H1 (cell line): ENCODE measurements at regions not wholly inside any gene's neighbourhood (a gene's known extent, or its start where the extent isn't known, plus 50 kb on each side); places are given as distances from the start of the nearest gene placed in this dataset.

Experiments used
- CTCF ChIA-PET: fragments of 300-600 bp; sonication (Branson Sonifier 250); formaldehyde crosslinking; loops from one replicate; lab custom pipeline; 2021; ENCODE audit not compliant: partially characterized antibody; lab: Charles Lee
- POLR2A ChIA-PET: fragments of 300-600 bp; sonication (Branson Sonifier 250); formaldehyde crosslinking; loops from one replicate; lab custom pipeline; 2021; ENCODE audit warnings: inconsistent platforms; ENCODE audit not compliant: partially characterized antibody; lab: Charles Lee
- DNase-seq, 2 experiments: peaks; one replicate each; pipeline versions ENCODE4 v3.0.0 to v3.0.0-alpha.2; 2010 to 2022; ENCODE audit warnings: low spot score in 2 of 2, low read depth in 1 of 2, mixed read lengths in 1 of 2
- FAIRE-seq: peaks from 2 replicates; lab custom pipeline; 2011; peaks lifted over from hg19 to GRCh38; lab: Jason Lieb, UNC
- H2AFZ ChIP-seq: 2 replicates; pipeline ENCODE4 v1.8.1; 2012; ENCODE audit warnings: low read length, inconsistent platforms
- H2AK5ac ChIP-seq: 2 replicates; pipeline ENCODE4 v1.6.1; 2013; ENCODE audit warnings: low read depth, low read length
- H2BK120ac ChIP-seq: replicated peaks from 2 replicates; pipeline ENCODE3; 2013; ENCODE audit warnings: low read depth, low read length, inconsistent platforms
- H2BK12ac ChIP-seq: 2 replicates; pipeline ENCODE4 v1.6.1; 2013; ENCODE audit warnings: low read depth, low read length
- H2BK15ac ChIP-seq: 2 replicates; pipeline ENCODE4 v1.6.1; 2013; ENCODE audit warnings: low read length
- H2BK20ac ChIP-seq: 2 replicates; pipeline ENCODE4 v1.6.1; 2013; ENCODE audit warnings: low read length
- H2BK5ac ChIP-seq: 2 replicates; pipeline ENCODE4 v1.6.1; 2013; ENCODE audit warnings: low read depth, low read length
- H3K14ac ChIP-seq: 2 replicates; pipeline ENCODE4 v1.6.1; 2013; ENCODE audit warnings: inconsistent platforms; ENCODE audit not compliant: insufficient read length
- H3K18ac ChIP-seq: 2 replicates; pipeline ENCODE4 v1.6.1; 2013; ENCODE audit warnings: low read length; ENCODE audit errors: extremely low read depth
- H3K23ac ChIP-seq: 2 replicates; pipeline ENCODE4 v1.6.1; 2013; ENCODE audit warnings: inconsistent platforms; ENCODE audit not compliant: insufficient read length
- H3K23me2 ChIP-seq: 2 replicates; pipeline ENCODE4 v1.6.1; 2013; ENCODE audit warnings: low read depth, low read length
- H3K27ac ChIP-seq: 2 replicates; pipeline ENCODE4 v1.6.1; 2011; ENCODE audit warnings: low read depth, low read length, inconsistent platforms
- H3K27me3 ChIP-seq, 4 experiments: replicated peaks in 1 of 4; 1 replicate in 1 of 4; 2 replicates in 3 of 4; pipeline versions ENCODE4 v1.6.1 to v1.8.1; 2011 to 2013; ENCODE audit warnings: low read length in 3 of 4, mild to moderate bottlenecking in 3 of 4, inconsistent platforms in 2 of 4, mixed read lengths in 2 of 4, moderate library complexity in 1 of 4; ENCODE audit not compliant: control insufficient read depth in 3 of 4, insufficient read depth in 3 of 4; ENCODE audit errors: extremely low read depth in 1 of 4
- H3K36me3 ChIP-seq, 4 experiments: 2 replicates each; pipeline versions ENCODE4 v1.6.1 to v1.8.1; 2011 to 2013; ENCODE audit warnings: mild to moderate bottlenecking in 4 of 4, low read length in 3 of 4, moderate library complexity in 2 of 4, control low read depth in 1 of 4, inconsistent platforms in 1 of 4; ENCODE audit not compliant: insufficient read depth in 4 of 4, control insufficient read depth in 2 of 4
- H3K4ac ChIP-seq: replicated peaks from 2 replicates; pipeline ENCODE3; 2013; ENCODE audit warnings: low read length, low read depth, mixed read lengths, inconsistent platforms; ENCODE audit not compliant: insufficient read length
- H3K4me1 ChIP-seq, 4 experiments: replicated peaks in 1 of 4; 1 replicate in 1 of 4; 2 replicates in 3 of 4; pipeline versions ENCODE4 v1.6.1 to v1.8.1; 2011 to 2013; ENCODE audit warnings: low read length in 3 of 4, inconsistent platforms in 2 of 4, mixed read lengths in 1 of 4; ENCODE audit not compliant: insufficient read depth in 4 of 4, control insufficient read depth in 3 of 4
- H3K4me2 ChIP-seq, 2 experiments: 2 replicates each; pipeline versions ENCODE4 v1.6.1 to v1.8.1; 2011 to 2013; ENCODE audit warnings: low read depth in 2 of 2, low read length in 2 of 2, control low read depth in 1 of 2, inconsistent platforms in 1 of 2, mild to moderate bottlenecking in 1 of 2; ENCODE audit not compliant: insufficient read depth in 1 of 2
- H3K4me3 ChIP-seq, 4 experiments: fragments of 200-600, 300-600 bp in 1 of 4; sonication (generic), shearing (Covaris generic), sonication (Bioruptor Twin) in 1 of 4; 2 replicates each; pipeline versions ENCODE4 v1.5.1 to v1.8.1; 2011 to 2016; ENCODE audit warnings: low read length in 4 of 4, low read depth in 3 of 4, control low read depth in 2 of 4, inconsistent platforms in 2 of 4, mild to moderate bottlenecking in 2 of 4, mixed read lengths in 1 of 4, moderate library complexity in 1 of 4; ENCODE audit not compliant: insufficient read depth in 2 of 4; ENCODE audit errors: extremely low read depth in 1 of 4
- H3K56ac ChIP-seq: replicated peaks from 2 replicates; pipeline ENCODE3; 2013; ENCODE audit warnings: low read depth, mild to moderate bottlenecking, mixed read lengths, low read length, inconsistent platforms; ENCODE audit not compliant: insufficient read length
- H3K79me1 ChIP-seq: 2 replicates; pipeline ENCODE4 v1.6.1; 2013; ENCODE audit warnings: low read depth, low read length, control low read depth
- H3K79me2 ChIP-seq, 2 experiments: 2 replicates each; pipeline versions ENCODE4 v1.6.1 to v1.8.1; 2012 to 2013; ENCODE audit warnings: low read length in 2 of 2, mild to moderate bottlenecking in 2 of 2, inconsistent platforms in 1 of 2; ENCODE audit not compliant: insufficient read depth in 2 of 2, control insufficient read depth in 1 of 2
- H3K9ac ChIP-seq, 4 experiments: replicated peaks in 1 of 4; 1 replicate in 1 of 4; 2 replicates in 3 of 4; pipeline versions ENCODE4 v1.6.1 to v1.8.1; 2011 to 2013; ENCODE audit warnings: low read depth in 3 of 4, low read length in 3 of 4, control low read depth in 2 of 4, mild to moderate bottlenecking in 2 of 4, moderate library complexity in 2 of 4, inconsistent platforms in 1 of 4; ENCODE audit errors: extremely low read depth in 1 of 4
- H3K9me3 ChIP-seq, 2 experiments: 2 replicates each; pipeline versions ENCODE4 v1.6.1 to v1.8.1; 2012 to 2013; ENCODE audit warnings: mild to moderate bottlenecking in 2 of 2, moderate library complexity in 2 of 2, control low read depth in 1 of 2, inconsistent platforms in 1 of 2, low read depth in 1 of 2, low read length in 1 of 2, mixed read lengths in 1 of 2; ENCODE audit not compliant: insufficient read depth in 2 of 2
- H4K20me1 ChIP-seq, 2 experiments: replicated peaks in 1 of 2; 2 replicates each; pipeline versions ENCODE3 to v1.8.1; 2011 to 2013; ENCODE audit warnings: inconsistent platforms in 2 of 2, low read length in 2 of 2, mild to moderate bottlenecking in 1 of 2; ENCODE audit not compliant: insufficient read depth in 2 of 2, control insufficient read depth in 1 of 2
- H4K5ac ChIP-seq: 2 replicates; pipeline ENCODE4 v1.6.1; 2013; ENCODE audit warnings: low read length, low read depth, mixed read lengths, inconsistent platforms; ENCODE audit not compliant: insufficient read length
- H4K8ac ChIP-seq: 2 replicates; pipeline ENCODE4 v1.8.0; 2013; ENCODE audit warnings: mild to moderate bottlenecking, moderate library complexity, low read length, inconsistent platforms; ENCODE audit not compliant: insufficient read depth; ENCODE audit errors: extremely low read depth
- H4K91ac ChIP-seq: replicated peaks from 2 replicates; pipeline ENCODE3; 2013; ENCODE audit warnings: low read length, mixed read lengths, inconsistent platforms; ENCODE audit not compliant: insufficient read length
- SRF ChIP-seq: IDR thresholded peaks from 2 replicates; pipeline ENCODE4 v1.6.1; 2011; ENCODE audit warnings: mild to moderate bottlenecking, low read depth, low read length, moderate library complexity
- whole genome bisulfite sequencing, 2 experiments: shearing (Covaris generic) in 1 of 2; methylation state at CpG; one replicate each; pipeline versions ENCODE4 v1.1.6 to v1.1.7; 2013 to 2015; ENCODE audit warnings: low lambda C conversion rate in 2 of 2, mixed read lengths in 2 of 2, inconsistent platforms in 1 of 2, low coverage in 1 of 2, missing lambda C conversion rate in 1 of 2; ENCODE audit not compliant: insufficient replicate concordance in 2 of 2, insufficient coverage in 1 of 2, insufficient read length in 1 of 2; ENCODE audit errors: extremely low coverage in 1 of 2, missing lambda C conversion rate in 1 of 2; 5-methylcytosine and 5-hydroxymethylcytosine counted together

GRCh38 chr7:50174948-50175347, 81.9 kb upstream of the ZPBP start:
- H2AK5ac ChIP-seq = no peak overlapping the region
- H4K8ac ChIP-seq = no peak overlapping the region
- no peaks in the 10 kb centered on the region for H4K20me1 ChIP-seq
- no peaks in the 10 kb centered on the region for H3K9me3 ChIP-seq
- CTCF ChIA-PET = interaction anchor here (0.6 to 1.6 kb wide), 3 partner anchors 9 to 194 kb away, joined by 3 to 5 read pairs (median 4); no protein-coding TSS in a partner anchor
- no peak overlapping the region for H2BK120ac ChIP-seq
- no peaks in the 10 kb centered on the region for H3K79me1 ChIP-seq
- no peaks in the 10 kb centered on the region for H3K36me3 ChIP-seq
- H3K23ac ChIP-seq = no peak overlapping the region
- no peak overlapping the region for H3K4me2 ChIP-seq
- no peak overlapping the region for H2BK20ac ChIP-seq
- no peak overlapping the region for H3K4me3 ChIP-seq
- no peak overlapping the region for H3K9ac ChIP-seq
- H3K79me2 ChIP-seq = no peaks in the 10 kb centered on the region
- no peak overlapping the region for H3K14ac ChIP-seq
- no peak overlapping the region for H3K4ac ChIP-seq
- no peak overlapping the region for H4K5ac ChIP-seq
- no peak overlapping the region for H4K91ac ChIP-seq
- H3K56ac ChIP-seq = no peak overlapping the region
- no peaks in the 10 kb centered on the region for H3K4me1 ChIP-seq
- no peak overlapping the region for H3K27ac ChIP-seq
- FAIRE-seq = no peak
- H2BK5ac ChIP-seq = no peak overlapping the region
- 0 out of 2 replicates have a peak overlapping the region, but pooled peaks have one; percentile 2 for H2BK12ac ChIP-seq
- no peaks in the 10 kb centered on the region for H3K23me2 ChIP-seq
- no peaks in the 10 kb centered on the region for H3K27me3 ChIP-seq
- POLR2A ChIA-PET = no interaction called here
- H2BK15ac ChIP-seq = no peak overlapping the region
- 100% methylated on average over 1 of the region's 1 CpG; no CpG with 5 or more reads in 1 of the 2 experiments for WGBS, 2 experiments
- H3K18ac ChIP-seq = no peak overlapping the region
- H2AFZ ChIP-seq = no peak overlapping the region
- no peak for DNase-seq
- TF ChIP-seq SRF = no peak
